Neural cell (in vitro differentiated cells): ENCODE measurements at regions not wholly inside any gene's neighbourhood (a gene's known extent, or its start where the extent isn't known, plus 50 kb on each side); places are given as distances from the start of the nearest gene placed in this dataset.

ENCODE experiments used
- H2AFZ ChIP-seq: fragments of 200-600, 300-800 bp; sonication (generic), shearing (Covaris generic); 2 replicates; pipeline ENCODE4 v1.6.0; 2014; ENCODE audit warnings: low read depth, mild to moderate bottlenecking, antibody characterized with exemption, low read length, moderate library complexity
- H3F3A ChIP-seq: fragments of 200-600 bp; shearing (Covaris generic); 2 replicates; pipeline ENCODE4 v1.6.1; 2016; ENCODE audit warnings: mild to moderate bottlenecking, moderate library complexity, mixed read lengths, antibody characterized with exemption, low read length; ENCODE audit not compliant: insufficient read depth, poor library complexity, severe bottlenecking
- H3K27ac ChIP-seq: fragments of 200-600, 300-800 bp; sonication (generic), shearing (Covaris generic); 2 replicates; pipeline ENCODE4 v1.5.1; 2014; ENCODE audit warnings: mild to moderate bottlenecking, low read length, moderate library complexity
- H3K27me3 ChIP-seq: fragments of 300-800, 200-600 bp; sonication (generic), shearing (Covaris generic); 2 replicates; pipeline ENCODE4 v1.6.0; 2014; ENCODE audit warnings: mild to moderate bottlenecking, low read depth, low read length, moderate library complexity; ENCODE audit not compliant: insufficient read depth
- H3K36me3 ChIP-seq: fragments of 300-800, 200-600 bp; sonication (generic), shearing (Covaris generic); 2 replicates; pipeline ENCODE4 v1.5.1; 2014; ENCODE audit warnings: mild to moderate bottlenecking, antibody characterized with exemption, low read length, moderate library complexity; ENCODE audit not compliant: insufficient read depth
- H3K4me2 ChIP-seq: fragments of 300-800, 200-600 bp; sonication (generic), shearing (Covaris generic); 2 replicates; pipeline ENCODE4 v1.6.0; 2014; ENCODE audit warnings: mild to moderate bottlenecking, low read length
- H3K4me3 ChIP-seq: fragments of 300-800, 200-600 bp; sonication (generic), shearing (Covaris generic); 2 replicates; pipeline ENCODE4 v1.5.1; 2014; ENCODE audit warnings: mild to moderate bottlenecking, low read length, moderate library complexity
- H3K79me2 ChIP-seq: fragments of 200-600 bp; shearing (Covaris generic); replicated peaks from 2 replicates; pipeline ENCODE4 v1.6.0; 2014; ENCODE audit warnings: mild to moderate bottlenecking, low read length, moderate library complexity; ENCODE audit not compliant: insufficient read depth
- H3K9ac ChIP-seq: fragments of 300-800, 200-600 bp; sonication (generic), shearing (Covaris generic); 2 replicates; pipeline ENCODE4 v1.6.1; 2016; ENCODE audit warnings: mild to moderate bottlenecking, low read length, mixed read lengths
- H3K9me2 ChIP-seq: fragments of 200-600 bp; shearing (Covaris generic); 2 replicates; pipeline ENCODE4 v1.6.1; 2016; ENCODE audit warnings: mild to moderate bottlenecking, low read length, mixed read lengths; ENCODE audit not compliant: insufficient read depth
- H3K9me3 ChIP-seq: fragments of 200-600, 300-800 bp; sonication (generic), shearing (Covaris generic); 2 replicates; pipeline ENCODE4 v1.6.1; 2016; ENCODE audit warnings: mild to moderate bottlenecking, mixed run types, low read length, moderate library complexity, mixed read lengths
- H4K20me1 ChIP-seq: fragments of 200-600 bp; shearing (Covaris generic); 2 replicates; pipeline ENCODE4 v1.6.1; 2016; ENCODE audit warnings: mild to moderate bottlenecking, mixed run types; ENCODE audit not compliant: insufficient read depth
- EP300 ChIP-seq: fragments of 450-650 bp; conservative IDR thresholded peaks from 2 replicates; pipeline ENCODE4 v1.6.1; 2014; ENCODE audit warnings: antibody characterized with exemption, mild to moderate bottlenecking, moderate library complexity; ENCODE audit not compliant: poor library complexity, severe bottlenecking
- EZH2 ChIP-seq: fragments of 200-600, 300-800 bp; shearing (Covaris generic), sonication (generic); IDR thresholded peaks from 2 replicates; pipeline ENCODE4 v1.6.1; 2014; ENCODE audit warnings: antibody characterized with exemption, low read length, borderline replicate concordance, mild to moderate bottlenecking; ENCODE audit not compliant: insufficient read depth, poor library complexity, severe bottlenecking
- MXI1 ChIP-seq: fragments of 450-650 bp; conservative IDR thresholded peaks from 2 replicates; pipeline ENCODE4 v1.6.1; 2014; ENCODE audit warnings: antibody characterized with exemption, mild to moderate bottlenecking; ENCODE audit not compliant: poor library complexity, severe bottlenecking
- POLR2AphosphoS5 ChIP-seq: IDR thresholded peaks from 2 replicates; pipeline ENCODE4 v1.6.1; 2012
- RAD21 ChIP-seq: fragments of 450-650 bp; conservative IDR thresholded peaks from 2 replicates; pipeline ENCODE4 v1.6.1; 2014; ENCODE audit warnings: antibody characterized with exemption, mild to moderate bottlenecking, moderate library complexity
- SMC3 ChIP-seq: fragments of 450-650 bp; conservative IDR thresholded peaks from 2 replicates; pipeline ENCODE4 v1.6.1; 2014; ENCODE audit warnings: antibody characterized with exemption, mild to moderate bottlenecking, moderate library complexity; ENCODE audit not compliant: poor library complexity
- TAF1 ChIP-seq: IDR thresholded peaks from 2 replicates; pipeline ENCODE4 v1.6.1; 2012; ENCODE audit warnings: low read depth
- TF ChIP-seq, protein P1 (sequence below): fragments of 450-650 bp; IDR thresholded peaks from 2 replicates; pipeline ENCODE4 v1.5.1; 2014; ENCODE audit warnings: antibody characterized with exemption, mild to moderate bottlenecking, moderate library complexity; ENCODE audit not compliant: poor library complexity, severe bottlenecking
- TF ChIP-seq, protein P2 (sequence below): IDR thresholded peaks from 2 replicates; pipeline ENCODE4 v1.6.1; 2012; ENCODE audit warnings: borderline replicate concordance

GRCh38 chr1:214178102-214178501 lies 102.9 kb upstream of the SMYD2 start:
- Histone ChIP-seq H3F3A (no peaks in the 10 kb centered on the region), H2AFZ (no peak overlapping the region), H3K27ac (no peak overlapping the region)

GRCh38 chr1:214184992-214185391 lies 96.0 kb upstream of the SMYD2 start:
- H3K4me2 ChIP-seq = no peak overlapping the region
- peaks cover 29% of the 10 kb centered on the region for H3K27me3 ChIP-seq

More at GRCh38 chr1:214178102-214178501, 102.9 kb upstream of the SMYD2 start:
- Histone ChIP-seq H3K4me2 (no peak overlapping the region), H3K9ac (no peak overlapping the region), H3K36me3 (no peaks in the 10 kb centered on the region), H3K27me3 (no peaks in the 10 kb centered on the region), H3K9me2 (no peaks in the 10 kb centered on the region), H3K9me3 (no peaks in the 10 kb centered on the region), H4K20me1 (no peaks in the 10 kb centered on the region), H3K79me2 (no peaks in the 10 kb centered on the region), H3K4me3 (no peak overlapping the region)
- no peak for TF ChIP-seq RAD21
- no peak for TF ChIP-seq MXI1
- TF ChIP-seq, protein P1, sequence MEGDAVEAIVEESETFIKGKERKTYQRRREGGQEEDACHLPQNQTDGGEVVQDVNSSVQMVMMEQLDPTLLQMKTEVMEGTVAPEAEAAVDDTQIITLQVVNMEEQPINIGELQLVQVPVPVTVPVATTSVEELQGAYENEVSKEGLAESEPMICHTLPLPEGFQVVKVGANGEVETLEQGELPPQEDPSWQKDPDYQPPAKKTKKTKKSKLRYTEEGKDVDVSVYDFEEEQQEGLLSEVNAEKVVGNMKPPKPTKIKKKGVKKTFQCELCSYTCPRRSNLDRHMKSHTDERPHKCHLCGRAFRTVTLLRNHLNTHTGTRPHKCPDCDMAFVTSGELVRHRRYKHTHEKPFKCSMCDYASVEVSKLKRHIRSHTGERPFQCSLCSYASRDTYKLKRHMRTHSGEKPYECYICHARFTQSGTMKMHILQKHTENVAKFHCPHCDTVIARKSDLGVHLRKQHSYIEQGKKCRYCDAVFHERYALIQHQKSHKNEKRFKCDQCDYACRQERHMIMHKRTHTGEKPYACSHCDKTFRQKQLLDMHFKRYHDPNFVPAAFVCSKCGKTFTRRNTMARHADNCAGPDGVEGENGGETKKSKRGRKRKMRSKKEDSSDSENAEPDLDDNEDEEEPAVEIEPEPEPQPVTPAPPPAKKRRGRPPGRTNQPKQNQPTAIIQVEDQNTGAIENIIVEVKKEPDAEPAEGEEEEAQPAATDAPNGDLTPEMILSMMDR = no peak
- TF ChIP-seq TAF1 = no peak
- TF ChIP-seq SMC3 = no peak
- TF ChIP-seq POLR2AphosphoS5 = no peak
- TF ChIP-seq EZH2 = no peak
- TF ChIP-seq, protein P2, sequence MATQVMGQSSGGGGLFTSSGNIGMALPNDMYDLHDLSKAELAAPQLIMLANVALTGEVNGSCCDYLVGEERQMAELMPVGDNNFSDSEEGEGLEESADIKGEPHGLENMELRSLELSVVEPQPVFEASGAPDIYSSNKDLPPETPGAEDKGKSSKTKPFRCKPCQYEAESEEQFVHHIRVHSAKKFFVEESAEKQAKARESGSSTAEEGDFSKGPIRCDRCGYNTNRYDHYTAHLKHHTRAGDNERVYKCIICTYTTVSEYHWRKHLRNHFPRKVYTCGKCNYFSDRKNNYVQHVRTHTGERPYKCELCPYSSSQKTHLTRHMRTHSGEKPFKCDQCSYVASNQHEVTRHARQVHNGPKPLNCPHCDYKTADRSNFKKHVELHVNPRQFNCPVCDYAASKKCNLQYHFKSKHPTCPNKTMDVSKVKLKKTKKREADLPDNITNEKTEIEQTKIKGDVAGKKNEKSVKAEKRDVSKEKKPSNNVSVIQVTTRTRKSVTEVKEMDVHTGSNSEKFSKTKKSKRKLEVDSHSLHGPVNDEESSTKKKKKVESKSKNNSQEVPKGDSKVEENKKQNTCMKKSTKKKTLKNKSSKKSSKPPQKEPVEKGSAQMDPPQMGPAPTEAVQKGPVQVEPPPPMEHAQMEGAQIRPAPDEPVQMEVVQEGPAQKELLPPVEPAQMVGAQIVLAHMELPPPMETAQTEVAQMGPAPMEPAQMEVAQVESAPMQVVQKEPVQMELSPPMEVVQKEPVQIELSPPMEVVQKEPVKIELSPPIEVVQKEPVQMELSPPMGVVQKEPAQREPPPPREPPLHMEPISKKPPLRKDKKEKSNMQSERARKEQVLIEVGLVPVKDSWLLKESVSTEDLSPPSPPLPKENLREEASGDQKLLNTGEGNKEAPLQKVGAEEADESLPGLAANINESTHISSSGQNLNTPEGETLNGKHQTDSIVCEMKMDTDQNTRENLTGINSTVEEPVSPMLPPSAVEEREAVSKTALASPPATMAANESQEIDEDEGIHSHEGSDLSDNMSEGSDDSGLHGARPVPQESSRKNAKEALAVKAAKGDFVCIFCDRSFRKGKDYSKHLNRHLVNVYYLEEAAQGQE = no peak
- no peak for TF ChIP-seq EP300

More at GRCh38 chr1:214184992-214185391, 96.0 kb upstream of the SMYD2 start:
- Histone ChIP-seq H3K4me3 (no peak overlapping the region), H3F3A (no peaks in the 10 kb centered on the region), H4K20me1 (no peaks in the 10 kb centered on the region), H3K79me2 (no peaks in the 10 kb centered on the region), H3K36me3 (no peaks in the 10 kb centered on the region), H3K27ac (no peak overlapping the region), H3K9me2 (no peaks in the 10 kb centered on the region), H2AFZ (no peak overlapping the region), H3K9me3 (no peaks in the 10 kb centered on the region), H3K9ac (no peak overlapping the region)
- TF ChIP-seq SMC3 = no peak
- TF ChIP-seq TAF1 = no peak
- TF ChIP-seq EZH2 = no peak
- TF ChIP-seq, protein P1 = no peak
- TF ChIP-seq POLR2AphosphoS5 = no peak
- TF ChIP-seq, protein P2 = no peak
- no peak for TF ChIP-seq MXI1
- TF ChIP-seq RAD21 = no peak
- TF ChIP-seq EP300 = no peak
